Endothelial cell of umbilical vein (primary cell): ENCODE measurements at regions not wholly inside any gene's neighbourhood (a gene's known extent, or its start where the extent isn't known, plus 50 kb on each side); places are given as distances from the start of the nearest gene placed in this dataset.

Source experiments
- BruUV-seq: library from RNA; stranded (reverse); fragments of 400-500 nt; replicated peaks from 2 replicates; lab custom pipeline; 2021; lab: Mats Ljungman, UMichigan
- CTCF ChIA-PET: fragments of 300-600, 350-600 bp; sonication (Branson Sonifier 250); formaldehyde crosslinking; loops from one replicate; lab custom pipeline; 2021; ENCODE audit warnings: antibody characterized with exemption, inconsistent platforms; lab: Charles Lee
- POLR2A ChIA-PET: fragments of 300-600, 350-600 bp; sonication (Branson Sonifier 250); formaldehyde crosslinking; loops from one replicate; lab custom pipeline; 2021; ENCODE audit warnings: antibody characterized with exemption, inconsistent platforms; lab: Charles Lee
- DNase-seq: peaks from one replicate; pipeline ENCODE4 v3.0.0-alpha.2; 2011; ENCODE audit warnings: low read depth, low spot score
- FAIRE-seq: peaks from 2 replicates; lab custom pipeline; 2011; peaks lifted over from hg19 to GRCh38; lab: Jason Lieb, UNC
- H2AFZ ChIP-seq: 2 replicates; pipeline ENCODE4 v1.6.0; 2012; ENCODE audit warnings: low read depth, low read length, control low read depth, inconsistent platforms
- H3K27ac ChIP-seq: 2 replicates; pipeline ENCODE4 v1.5.1; 2011; ENCODE audit warnings: low read depth, mild to moderate bottlenecking, control low read depth, low read length, moderate library complexity; ENCODE audit not compliant: insufficient read depth
- H3K27me3 ChIP-seq, 2 experiments: 2 replicates each; pipeline versions ENCODE4 v1.6.0 to v1.6.1; 2011; ENCODE audit warnings: low read length in 2 of 2, mixed read lengths in 1 of 2; ENCODE audit not compliant: control insufficient read depth in 2 of 2, insufficient read depth in 2 of 2
- H3K36me3 ChIP-seq, 2 experiments: 2 replicates in 1 of 2; 3 replicates in 1 of 2; pipeline ENCODE4 v1.5.1; 2011; ENCODE audit warnings: low read length in 2 of 2, mild to moderate bottlenecking in 1 of 2, moderate library complexity in 1 of 2; ENCODE audit not compliant: control insufficient read depth in 2 of 2, insufficient read depth in 2 of 2; ENCODE audit errors: extremely low read depth in 1 of 2
- H3K4me1 ChIP-seq: 3 replicates; pipeline ENCODE4 v1.5.1; 2011; ENCODE audit warnings: mild to moderate bottlenecking, low read length; ENCODE audit not compliant: control insufficient read depth, insufficient read depth; ENCODE audit errors: extremely low read depth
- H3K4me2 ChIP-seq: 2 replicates; pipeline ENCODE4 v1.6.1; 2011; ENCODE audit warnings: low read length, control low read depth, mixed read lengths; ENCODE audit not compliant: insufficient read depth
- H3K4me3 ChIP-seq, 3 experiments: fragments of 200-600 bp in 1 of 3; sonication (generic), shearing (Covaris generic) in 1 of 3; replicated peaks in 1 of 3; 2 replicates each; pipeline ENCODE4 v1.5.1; 2011 to 2016; ENCODE audit warnings: control low read depth in 3 of 3, low read length in 3 of 3, mild to moderate bottlenecking in 2 of 3, inconsistent platforms in 1 of 3, low read depth in 1 of 3, moderate library complexity in 1 of 3; ENCODE audit not compliant: insufficient read depth in 1 of 3
- H3K79me2 ChIP-seq: 2 replicates; pipeline ENCODE4 v1.6.0; 2012; ENCODE audit warnings: low read length, inconsistent platforms; ENCODE audit not compliant: control insufficient read depth, insufficient read depth
- H3K9ac ChIP-seq: replicated peaks from 2 replicates; pipeline ENCODE3; 2011; ENCODE audit warnings: low read length, control low read depth; ENCODE audit not compliant: insufficient read depth; ENCODE audit errors: extremely low read depth
- H3K9me1 ChIP-seq: replicated peaks from 3 replicates; pipeline ENCODE4 v1.6.0; 2011; ENCODE audit warnings: mild to moderate bottlenecking, low read length; ENCODE audit not compliant: control insufficient read depth, insufficient read depth; ENCODE audit errors: extremely low read depth
- H3K9me3 ChIP-seq: replicated peaks from 2 replicates; pipeline ENCODE4 v1.5.1; 2012; ENCODE audit warnings: low read length, inconsistent platforms; ENCODE audit not compliant: control insufficient read depth, insufficient read depth
- H4K20me1 ChIP-seq: replicated peaks from 2 replicates; pipeline ENCODE3; 2011; ENCODE audit warnings: mild to moderate bottlenecking, low read length; ENCODE audit not compliant: control insufficient read depth, insufficient read depth; ENCODE audit errors: extremely low read depth
- EZH2 ChIP-seq: IDR thresholded peaks from 2 replicates; pipeline ENCODE4 v1.6.1; 2012; ENCODE audit warnings: borderline replicate concordance, low read depth, mild to moderate bottlenecking, moderate library complexity, low read length, inconsistent platforms; ENCODE audit not compliant: severe bottlenecking
- FOS ChIP-seq: IDR thresholded peaks from 2 replicates; pipeline ENCODE4 v1.6.1; 2011; ENCODE audit warnings: mild to moderate bottlenecking, low read length, moderate library complexity, borderline replicate concordance; ENCODE audit not compliant: insufficient read depth
- GATA2 ChIP-seq: IDR thresholded peaks from 2 replicates; pipeline ENCODE4 v1.7.0; 2011; ENCODE audit warnings: low read depth, mild to moderate bottlenecking, moderate library complexity, mixed read lengths, low read length; ENCODE audit not compliant: insufficient read length, insufficient read depth
- JUN ChIP-seq: IDR thresholded peaks from 2 replicates; pipeline ENCODE4 v1.6.1; 2011; ENCODE audit warnings: borderline replicate concordance, low read depth; ENCODE audit not compliant: insufficient read length, insufficient read depth
- MYC ChIP-seq: IDR thresholded peaks from one replicate; pipeline ENCODE4 v1.6.1; 2011; ENCODE audit warnings: mild to moderate bottlenecking, low read depth, low read length
- POLR2A ChIP-seq: IDR thresholded peaks from 2 replicates; pipeline ENCODE4 v1.6.1; 2012; ENCODE audit warnings: low read depth, mild to moderate bottlenecking, control low read depth, low read length
- POLR2AphosphoS5 ChIP-seq: IDR thresholded peaks from 2 replicates; pipeline ENCODE4 v1.6.1; 2012; ENCODE audit warnings: low read depth, mild to moderate bottlenecking, control low read depth, low read length, moderate library complexity; ENCODE audit not compliant: insufficient read depth
- dilution Hi-C: fragments of 300-500 bp; cut with MboI; formaldehyde crosslinking; loops from one replicate; pipeline ENCODE4 v1.15.0; 2019; ENCODE audit warnings: low sequenced_read_pairs; ENCODE audit not compliant: extremely low pct_ligation_motif_present
- intact Hi-C: fragments of 100-400 bp; cut with micrococcal nuclease; formaldehyde crosslinking; loops from one replicate; pipeline ENCODE4 v1.10.0; 2022
- TF ChIP-seq, protein P1 (sequence below): IDR thresholded peaks from 2 replicates; pipeline ENCODE4 v1.6.1; 2011; ENCODE audit not compliant: insufficient read depth, insufficient read length
- TF ChIP-seq, protein P2 (sequence below), 2 donors: IDR thresholded peaks; 1 replicate in 1 of 2; 2 replicates in 1 of 2; pipeline ENCODE4 v1.5.1; 2011; ENCODE audit warnings: low read length in 2 of 2, mild to moderate bottlenecking in 2 of 2, moderate library complexity in 2 of 2, control low read depth in 1 of 2, inconsistent platforms in 1 of 2, low read depth in 1 of 2; ENCODE audit not compliant: insufficient read depth in 1 of 2; ENCODE audit errors: extremely low read depth in 1 of 2

DNA sequence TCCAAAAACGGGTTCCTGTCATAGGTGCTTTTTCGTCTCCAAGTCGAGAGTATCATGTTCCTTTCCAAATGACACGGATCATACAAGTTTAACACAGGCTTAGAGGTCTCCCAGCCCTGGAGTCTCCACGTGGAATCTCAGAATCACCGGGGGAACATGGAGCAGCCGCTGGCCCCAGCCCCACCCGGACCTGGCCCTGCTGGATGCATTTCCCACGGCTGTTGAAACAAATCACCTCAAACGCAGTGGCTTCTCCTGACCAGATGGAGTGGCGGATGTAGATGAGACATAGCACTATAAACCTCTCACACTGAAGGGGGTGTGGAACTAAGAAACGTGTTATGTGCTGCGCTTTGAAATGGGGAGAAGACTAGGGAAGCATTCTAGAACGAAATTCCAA lies 70.0 kb upstream of the FRMD1 start:
- POLR2A ChIA-PET, result no interaction called here
- BruUV-seq, result no TSS peak
- dilution Hi-C loops, result no loop called here
- no peaks in the 10 kb centered on the region for H3K9me3 ChIP-seq
- no peak overlapping the region for H2AFZ ChIP-seq
- CTCF ChIA-PET, result no interaction called here
- H3K27ac ChIP-seq, result no peak overlapping the region
- FAIRE-seq, result no peak
- no peak for DNase-seq
- no peak overlapping the region for H3K4me3 ChIP-seq
- H3K36me3 ChIP-seq, result no peaks in the 10 kb centered on the region
- no peaks in the 10 kb centered on the region for H3K27me3 ChIP-seq
- no peak overlapping the region for H3K9ac ChIP-seq
- H3K4me1 ChIP-seq, result no peaks in the 10 kb centered on the region
- intact Hi-C loops, result no loop called here
- TF ChIP-seq, protein P1, sequence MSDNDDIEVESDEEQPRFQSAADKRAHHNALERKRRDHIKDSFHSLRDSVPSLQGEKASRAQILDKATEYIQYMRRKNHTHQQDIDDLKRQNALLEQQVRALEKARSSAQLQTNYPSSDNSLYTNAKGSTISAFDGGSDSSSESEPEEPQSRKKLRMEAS, result no peak
- TF ChIP-seq, protein P2, sequence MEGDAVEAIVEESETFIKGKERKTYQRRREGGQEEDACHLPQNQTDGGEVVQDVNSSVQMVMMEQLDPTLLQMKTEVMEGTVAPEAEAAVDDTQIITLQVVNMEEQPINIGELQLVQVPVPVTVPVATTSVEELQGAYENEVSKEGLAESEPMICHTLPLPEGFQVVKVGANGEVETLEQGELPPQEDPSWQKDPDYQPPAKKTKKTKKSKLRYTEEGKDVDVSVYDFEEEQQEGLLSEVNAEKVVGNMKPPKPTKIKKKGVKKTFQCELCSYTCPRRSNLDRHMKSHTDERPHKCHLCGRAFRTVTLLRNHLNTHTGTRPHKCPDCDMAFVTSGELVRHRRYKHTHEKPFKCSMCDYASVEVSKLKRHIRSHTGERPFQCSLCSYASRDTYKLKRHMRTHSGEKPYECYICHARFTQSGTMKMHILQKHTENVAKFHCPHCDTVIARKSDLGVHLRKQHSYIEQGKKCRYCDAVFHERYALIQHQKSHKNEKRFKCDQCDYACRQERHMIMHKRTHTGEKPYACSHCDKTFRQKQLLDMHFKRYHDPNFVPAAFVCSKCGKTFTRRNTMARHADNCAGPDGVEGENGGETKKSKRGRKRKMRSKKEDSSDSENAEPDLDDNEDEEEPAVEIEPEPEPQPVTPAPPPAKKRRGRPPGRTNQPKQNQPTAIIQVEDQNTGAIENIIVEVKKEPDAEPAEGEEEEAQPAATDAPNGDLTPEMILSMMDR (IDR thresholded peaks at IDR 0.05; ENCODE audit: extremely low read depth in 1 of 2, insufficient read depth in 1 of 2, low read depth in 1 of 2, low read length in 2 of 2), result no peak
- TF ChIP-seq POLR2AphosphoS5, result no peak
- no peak for TF ChIP-seq GATA2
- no peak for TF ChIP-seq FOS
- no peak for TF ChIP-seq MYC
- TF ChIP-seq JUN, result no peak
- TF ChIP-seq EZH2, result no peak
- no peak for TF ChIP-seq POLR2A
- no peak overlapping the region for H3K4me2 ChIP-seq
- H3K9me1 ChIP-seq, result no peaks in the 10 kb centered on the region
- no peaks in the 10 kb centered on the region for H4K20me1 ChIP-seq
- H3K79me2 ChIP-seq, result no peaks in the 10 kb centered on the region
